ENCODE measurements at regions not wholly inside any gene's neighbourhood (a gene's known extent, or its start where the extent isn't known, plus 50 kb on each side); places are given as distances from the start of the nearest gene placed in this dataset.

DNA sequence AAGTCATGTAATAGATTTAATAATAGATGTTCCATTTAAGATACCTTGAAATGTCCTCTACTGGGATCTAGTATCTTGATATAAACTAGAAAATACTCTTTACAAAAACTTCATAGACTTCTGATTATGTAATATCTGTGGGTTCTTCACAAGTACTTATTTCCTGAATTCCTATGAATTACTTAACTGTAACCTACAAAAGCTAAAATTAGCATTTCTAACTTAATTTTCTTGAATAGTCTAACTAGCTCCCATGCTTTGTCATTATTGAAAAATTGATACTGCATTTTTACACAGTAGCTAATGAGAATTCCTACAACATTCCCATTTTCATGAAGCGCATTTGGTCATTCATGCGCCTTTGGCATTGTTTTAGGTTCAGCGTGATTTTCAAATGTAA is 1828.2 kb downstream of the MAT2B start:
- TF ChIP-seq CTCF (conservative IDR thresholded peaks at IDR 0.05; ENCODE audit: low read length): no peak
- TF ChIP-seq EZH2phosphoT487 (IDR thresholded peaks at IDR 0.05; ENCODE audit: borderline replicate concordance, low read depth, low read length): no peak
